Body of pancreas (tissue), 4 donors: ENCODE measurements at regions not wholly inside any gene's neighbourhood (a gene's known extent, or its start where the extent isn't known, plus 50 kb on each side); places are given as distances from the start of the nearest gene placed in this dataset.
A peak's percentile ranks its signal among the peaks of the same experiment; 100 is the strongest.

ENCODE experiments used
- ATAC-seq: fragments of 150-250 bp; one replicate; pipeline ENCODE4 v1.9.1; 2016
- DNase-seq, 4 donors: peaks; one replicate each; pipeline ENCODE4 v3.0.0-alpha.2; 2019
- H3K27ac ChIP-seq, 4 donors: fragments of 200-600 bp; sonication (generic); 1 replicate in 3 of 4; 2 replicates in 1 of 4; pipeline versions ENCODE4 v1.5.1 to v1.6.1; 2016 to 2019; ENCODE audit warnings: mild to moderate bottlenecking in 1 of 4, mixed read lengths in 1 of 4, moderate library complexity in 1 of 4
- H3K27me3 ChIP-seq, 2 donors: fragments of 200-600 bp; sonication (generic); one replicate each; pipeline ENCODE4 v1.6.0; 2016; ENCODE audit warnings: mild to moderate bottlenecking in 1 of 2
- H3K36me3 ChIP-seq, 2 donors: fragments of 200-600 bp; sonication (generic); replicated peaks in 1 of 2; 2 replicates each; pipeline ENCODE4 v1.5.1; 2016; ENCODE audit warnings: low read depth in 2 of 2; ENCODE audit not compliant: insufficient read depth in 1 of 2
- H3K4me1 ChIP-seq: fragments of 200-600 bp; sonication (generic); one replicate; pipeline ENCODE4 v1.6.0; 2016
- H3K4me3 ChIP-seq, 2 donors: fragments of 200-600 bp; sonication (generic); 1 replicate in 1 of 2; 2 replicates in 1 of 2; pipeline ENCODE4 v1.5.1; 2016 to 2019
- H3K9me3 ChIP-seq, 3 donors: fragments of 200-600 bp; sonication (generic); 1 replicate in 2 of 3; 2 replicates in 1 of 3; pipeline ENCODE4 v1.5.1; 2016
- POLR2A ChIP-seq, 3 donors: fragments of 450-650 bp; IDR thresholded peaks; one replicate each; pipeline ENCODE4 v1.6.1; 2016; ENCODE audit warnings: antibody characterized with exemption in 3 of 3, mild to moderate bottlenecking in 2 of 3
- WGBS, 2 donors: methylation state at CpG; one replicate each; pipeline ENCODE4 v1.1.5; 2017; 5-methylcytosine and 5-hydroxymethylcytosine counted together
- intact Hi-C: fragments of 100-400 bp; cut with DNase I; formaldehyde crosslinking; loops from one replicate; pipeline ENCODE4 v1.15.1; 2023
- TF ChIP-seq, protein P1 (sequence below), 7 experiments: fragments of 450-650 bp in 4 of 7; fragments of 200-600 bp in 3 of 7; sonication (generic) in 3 of 7; IDR thresholded peaks; one replicate each; pipeline ENCODE4 v1.5.1; 2016 to 2019; ENCODE audit warnings: antibody characterized with exemption in 7 of 7

DNA sequence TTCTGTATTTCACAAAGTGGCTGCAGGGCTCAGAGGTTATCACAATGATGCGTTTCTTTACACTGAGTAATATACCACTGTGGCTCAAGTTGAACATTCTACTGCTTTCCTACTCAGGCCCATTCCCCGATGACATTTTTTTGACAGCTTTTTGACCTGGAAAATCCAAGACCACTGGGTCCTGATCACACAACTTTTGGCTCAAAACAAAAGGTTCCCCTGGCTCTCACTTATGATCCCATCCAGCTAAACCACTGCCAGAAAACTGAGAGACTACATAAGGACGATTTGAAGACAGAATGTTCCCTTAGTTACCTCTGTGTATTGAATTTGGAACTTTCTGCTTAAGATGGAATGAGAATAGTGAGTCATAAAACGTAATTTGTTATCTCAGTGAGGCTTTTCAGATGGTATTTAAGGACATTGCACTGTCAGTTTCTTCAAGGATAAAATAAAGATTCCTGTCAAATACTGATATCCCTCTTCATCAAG lies 78.0 kb upstream of the FBXL7 start:
- H3K27me3 ChIP-seq = no peaks in the 10 kb centered on the region
- ATAC-seq = peak; percentile 35
- no peak overlapping the region for H3K27ac ChIP-seq
- H3K4me3 ChIP-seq = no peak overlapping the region
- intact Hi-C loops = no loop called here
- TF ChIP-seq, protein P1, sequence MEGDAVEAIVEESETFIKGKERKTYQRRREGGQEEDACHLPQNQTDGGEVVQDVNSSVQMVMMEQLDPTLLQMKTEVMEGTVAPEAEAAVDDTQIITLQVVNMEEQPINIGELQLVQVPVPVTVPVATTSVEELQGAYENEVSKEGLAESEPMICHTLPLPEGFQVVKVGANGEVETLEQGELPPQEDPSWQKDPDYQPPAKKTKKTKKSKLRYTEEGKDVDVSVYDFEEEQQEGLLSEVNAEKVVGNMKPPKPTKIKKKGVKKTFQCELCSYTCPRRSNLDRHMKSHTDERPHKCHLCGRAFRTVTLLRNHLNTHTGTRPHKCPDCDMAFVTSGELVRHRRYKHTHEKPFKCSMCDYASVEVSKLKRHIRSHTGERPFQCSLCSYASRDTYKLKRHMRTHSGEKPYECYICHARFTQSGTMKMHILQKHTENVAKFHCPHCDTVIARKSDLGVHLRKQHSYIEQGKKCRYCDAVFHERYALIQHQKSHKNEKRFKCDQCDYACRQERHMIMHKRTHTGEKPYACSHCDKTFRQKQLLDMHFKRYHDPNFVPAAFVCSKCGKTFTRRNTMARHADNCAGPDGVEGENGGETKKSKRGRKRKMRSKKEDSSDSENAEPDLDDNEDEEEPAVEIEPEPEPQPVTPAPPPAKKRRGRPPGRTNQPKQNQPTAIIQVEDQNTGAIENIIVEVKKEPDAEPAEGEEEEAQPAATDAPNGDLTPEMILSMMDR (IDR thresholded peaks at IDR 0.05) = no peak
- TF ChIP-seq POLR2A (IDR thresholded peaks at IDR 0.05) = no peak
- H3K36me3 ChIP-seq = no peaks in the 10 kb centered on the region
- DNase-seq = peak in 1 of 4 donors; percentile 6
- no peaks in the 10 kb centered on the region for H3K9me3 ChIP-seq
- WGBS, 2 donors = 39 to 45% methylated on average over 4 of the region's 4 CpGs
- H3K4me1 ChIP-seq = no peaks in the 10 kb centered on the region

DNA sequence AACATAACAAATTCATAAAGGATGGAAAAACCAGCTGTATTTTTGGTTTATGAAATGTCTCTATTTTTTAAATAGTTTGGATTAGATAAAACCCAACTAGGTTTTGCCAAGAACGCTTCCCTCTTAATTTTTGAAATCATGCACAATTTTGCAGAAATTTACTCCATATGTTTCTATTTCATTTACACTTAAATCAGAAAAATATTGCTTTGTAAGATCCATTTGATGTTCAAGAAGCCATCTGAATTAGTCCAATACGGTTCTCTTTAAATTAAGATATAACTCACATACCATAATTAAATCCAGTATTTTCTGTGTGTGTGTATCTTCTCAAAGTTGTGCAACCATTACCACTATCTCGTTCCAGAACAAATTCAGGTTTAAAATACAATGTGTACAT lies 78.6 kb upstream of the FBXL7 start:
- no peaks in the 10 kb centered on the region for H3K9me3 ChIP-seq

DNA sequence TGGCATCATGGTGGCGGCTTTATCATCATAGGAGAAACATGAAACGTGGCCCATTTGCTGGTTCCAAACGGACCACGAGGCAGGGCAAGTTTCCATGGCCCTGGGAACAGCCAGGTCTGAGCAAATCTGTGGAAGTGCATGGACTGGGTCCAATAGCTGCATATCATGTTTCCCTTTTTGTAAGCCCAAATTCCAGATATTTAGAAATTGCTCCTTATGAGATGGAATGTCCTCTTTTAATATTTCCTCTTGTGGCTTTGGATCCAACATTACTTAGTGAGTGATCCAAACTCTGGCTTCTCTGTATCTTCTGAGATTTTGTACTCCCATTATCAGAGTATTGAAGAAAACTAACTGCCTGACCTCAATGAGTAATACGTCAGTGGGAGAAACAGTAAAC lies 79.8 kb upstream of the FBXL7 start:
- TF ChIP-seq POLR2A (IDR thresholded peaks at IDR 0.05) = no peak
- TF ChIP-seq, protein P1 (IDR thresholded peaks at IDR 0.05) = no peak
- intact Hi-C loops = no loop called here
- DNase-seq = peak; percentile 14 to 32 (median 24)
- WGBS, 2 donors = 43 to 44% methylated on average over 5 of the region's 5 CpGs
- Histone ChIP-seq H3K36me3 (no peaks in the 10 kb centered on the region), H3K9me3 (no peaks in the 10 kb centered on the region), H3K4me1 (no peaks in the 10 kb centered on the region), H3K27me3 (no peaks in the 10 kb centered on the region), H3K27ac (no peak overlapping the region), H3K4me3 (no peak overlapping the region)
- peak; percentile 33 for ATAC-seq

More for the DNA sequence above, 78.6 kb upstream of the FBXL7 start:
- ATAC-seq (no peak), DNase-seq (no peak)
- Histone ChIP-seq H3K27ac (no peak overlapping the region), H3K27me3 (no peaks in the 10 kb centered on the region), H3K4me3 (no peak overlapping the region), H3K36me3 (no peaks in the 10 kb centered on the region), H3K4me1 (no peaks in the 10 kb centered on the region)
- 48 to 55% methylated on average over 3 of the region's 3 CpGs for WGBS, 2 donors
- intact Hi-C loops = no loop called here
- TF ChIP-seq POLR2A (IDR thresholded peaks at IDR 0.05) = no peak
- TF ChIP-seq, protein P1 (IDR thresholded peaks at IDR 0.05) = no peak

DNA sequence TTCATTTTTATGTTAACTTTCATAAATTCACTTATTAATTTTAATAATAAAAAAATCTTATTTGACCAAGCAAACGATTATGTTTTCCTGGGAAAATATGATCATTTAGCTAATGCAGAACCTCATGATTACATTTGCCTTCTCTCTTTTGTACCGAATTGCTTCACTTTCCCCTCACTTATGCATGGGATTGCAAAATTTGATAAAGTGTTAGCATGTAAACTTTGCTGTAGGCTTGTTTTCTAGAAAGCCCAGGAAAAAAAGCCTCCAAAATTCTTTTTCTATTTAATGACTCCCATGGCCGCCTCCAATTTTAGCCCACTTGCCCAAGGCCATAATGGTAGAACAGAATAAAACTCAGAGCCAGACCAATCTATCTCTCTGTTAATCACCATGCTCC lies 82.8 kb upstream of the FBXL7 start:
- H3K9me3 ChIP-seq = no peaks in the 10 kb centered on the region
- intact Hi-C loops = no loop called here
- ATAC-seq (no peak), DNase-seq (no peak)
- H3K36me3 ChIP-seq = no peaks in the 10 kb centered on the region
- TF ChIP-seq POLR2A (IDR thresholded peaks at IDR 0.05) = no peak
- TF ChIP-seq, protein P1 (IDR thresholded peaks at IDR 0.05) = no peak
- H3K27ac ChIP-seq = no peak overlapping the region
- no peaks in the 10 kb centered on the region for H3K4me1 ChIP-seq
- H3K27me3 ChIP-seq = no peaks in the 10 kb centered on the region
- no peak overlapping the region for H3K4me3 ChIP-seq
- 53 to 75% methylated on average over 3 of the region's 3 CpGs for WGBS, 2 donors

DNA sequence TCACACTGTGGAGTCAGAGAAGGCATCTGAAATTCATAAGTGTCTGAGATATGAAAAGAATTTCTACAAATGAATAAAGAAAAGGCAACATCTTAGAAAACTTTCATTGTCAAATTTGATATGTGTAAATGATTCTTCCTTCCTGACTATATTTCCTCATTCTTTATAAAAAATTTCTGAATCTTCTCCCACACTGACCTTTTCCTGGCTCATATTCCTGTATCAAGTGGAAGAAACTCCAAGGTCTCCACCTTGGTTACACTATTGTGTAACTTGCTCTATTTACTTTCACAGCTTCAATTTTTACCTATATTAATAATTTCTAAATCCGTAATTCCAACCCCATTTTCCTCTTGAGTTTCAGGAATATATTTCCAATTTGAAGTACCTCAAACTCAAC lies 93.5 kb upstream of the FBXL7 start:
- no peaks in the 10 kb centered on the region for H3K27me3 ChIP-seq
- TF ChIP-seq POLR2A (IDR thresholded peaks at IDR 0.05) = no peak
- TF ChIP-seq, protein P1 (IDR thresholded peaks at IDR 0.05) = no peak
- H3K27ac ChIP-seq = no peak overlapping the region

More for the DNA sequence above, 93.5 kb upstream of the FBXL7 start:
- intact Hi-C loops = no loop called here
- WGBS, 2 donors = 27 to 47% methylated on average over 1 of the region's 1 CpG
- ATAC-seq (no peak), DNase-seq (no peak)
- Histone ChIP-seq H3K4me1 (no peaks in the 10 kb centered on the region), H3K9me3 (no peaks in the 10 kb centered on the region), H3K36me3 (no peaks in the 10 kb centered on the region), H3K4me3 (no peak overlapping the region)
